ENCODE measurements at regions not wholly inside any gene's neighbourhood (a gene's known extent, or its start where the extent isn't known, plus 50 kb on each side); places are given as distances from the start of the nearest gene placed in this dataset.
A peak's percentile ranks its signal among the peaks of the same experiment; 100 is the strongest.

GRCh38 chr6:6843777-6844176 lies 255.3 kb downstream of the LY86 start:
- no peak for DNase-seq

- DNase-seq = no peak
Observed at GRCh38 chr6:6844530-6844929, 256.0 kb downstream of the LY86 start.

- DNase-seq = no peak
Observed at GRCh38 chr6:6845603-6846002, 257.1 kb downstream of the LY86 start.

- no peak for DNase-seq
Observed at GRCh38 chr6:6847591-6847990, 259.1 kb downstream of the LY86 start.

GRCh38 chr6:6851059-6851948 lies 256.5 kb upstream of the RREB1 start:
- DNase-seq = no peak

GRCh38 chr6:6851949-6852261 lies 255.9 kb upstream of the RREB1 start:
- no peak for DNase-seq

- DNase-seq = peak; percentile 93
Observed at GRCh38 chr6:6856538-6857523, 250.9 kb upstream of the RREB1 start.

- DNase-seq = no peak
Observed at GRCh38 chr6:6857528-6857927, 250.2 kb upstream of the RREB1 start.

- DNase-seq = peak; percentile 89
Observed at GRCh38 chr6:6858533-6858982, 249.2 kb upstream of the RREB1 start.

- DNase-seq = no peak
Observed at GRCh38 chr6:6859105-6859504, 248.7 kb upstream of the RREB1 start.

GRCh38 chr6:6859722-6860121 lies 248.0 kb upstream of the RREB1 start:
- no peak for DNase-seq

- no peak for DNase-seq
Observed at GRCh38 chr6:6860863-6861262, 246.9 kb upstream of the RREB1 start.

- DNase-seq = no peak
Observed at GRCh38 chr6:6861351-6861894, 246.3 kb upstream of the RREB1 start.

GRCh38 chr6:6861995-6862394 lies 245.8 kb upstream of the RREB1 start:
- no peak for DNase-seq

GRCh38 chr6:6863970-6864639 lies 243.7 kb upstream of the RREB1 start:
- peak; percentile 51 for DNase-seq

- peak; percentile 60 for DNase-seq
Observed at GRCh38 chr6:6865611-6866010, 242.2 kb upstream of the RREB1 start.

GRCh38 chr6:6866656-6867403 lies 240.9 kb upstream of the RREB1 start:
- no peak for DNase-seq

GRCh38 chr6:6867404-6867799 lies 240.4 kb upstream of the RREB1 start:
- DNase-seq = no peak

GRCh38 chr6:6869094-6869493 lies 238.7 kb upstream of the RREB1 start:
- DNase-seq = no peak

- peak; percentile 54 for DNase-seq
Observed at GRCh38 chr6:6870921-6871320, 236.8 kb upstream of the RREB1 start.

GRCh38 chr6:6872459-6873344 lies 235.1 kb upstream of the RREB1 start:
- DNase-seq = peak; percentile 36
